ENCODE measurements at regions not wholly inside any gene's neighbourhood (a gene's known extent, or its start where the extent isn't known, plus 50 kb on each side); places are given as distances from the start of the nearest gene placed in this dataset.
"Not testable (repeated sequence)": the region's sequence is repeated elsewhere in the genome, so short reads cannot be mapped to it uniquely, and the experiment has no call there.

GRCh38 chr6:66278115-66278514, 571.1 kb upstream of the EYS start:
- H3K4me1 ChIP-seq (ENCODE audit: control insufficient read depth, insufficient read depth, low read length), result no peaks in the 10 kb centered on the region
- TF ChIP-seq, protein P1, sequence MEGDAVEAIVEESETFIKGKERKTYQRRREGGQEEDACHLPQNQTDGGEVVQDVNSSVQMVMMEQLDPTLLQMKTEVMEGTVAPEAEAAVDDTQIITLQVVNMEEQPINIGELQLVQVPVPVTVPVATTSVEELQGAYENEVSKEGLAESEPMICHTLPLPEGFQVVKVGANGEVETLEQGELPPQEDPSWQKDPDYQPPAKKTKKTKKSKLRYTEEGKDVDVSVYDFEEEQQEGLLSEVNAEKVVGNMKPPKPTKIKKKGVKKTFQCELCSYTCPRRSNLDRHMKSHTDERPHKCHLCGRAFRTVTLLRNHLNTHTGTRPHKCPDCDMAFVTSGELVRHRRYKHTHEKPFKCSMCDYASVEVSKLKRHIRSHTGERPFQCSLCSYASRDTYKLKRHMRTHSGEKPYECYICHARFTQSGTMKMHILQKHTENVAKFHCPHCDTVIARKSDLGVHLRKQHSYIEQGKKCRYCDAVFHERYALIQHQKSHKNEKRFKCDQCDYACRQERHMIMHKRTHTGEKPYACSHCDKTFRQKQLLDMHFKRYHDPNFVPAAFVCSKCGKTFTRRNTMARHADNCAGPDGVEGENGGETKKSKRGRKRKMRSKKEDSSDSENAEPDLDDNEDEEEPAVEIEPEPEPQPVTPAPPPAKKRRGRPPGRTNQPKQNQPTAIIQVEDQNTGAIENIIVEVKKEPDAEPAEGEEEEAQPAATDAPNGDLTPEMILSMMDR (IDR thresholded peaks at IDR 0.05), result no peak
- Mint-ChIP-seq H3K27me3 (ENCODE audit: low read depth in 2 of 2) (no peaks in the 10 kb centered on the region), H3K4me1 (no peaks in the 10 kb centered on the region), H3K36me3 (peaks cover 9% of the 10 kb centered on the region), H3K27ac (no peak overlapping the region), H3K4me3 (no peak overlapping the region), H3K9me3 (peaks cover 10 to 18% of the 10 kb centered on the region in 2 donors)
- no peak overlapping the region for H3K4me3 ChIP-seq (ENCODE audit: low read length)
- H3K9me3 ChIP-seq (ENCODE audit: control insufficient read depth, insufficient read depth, low read length), result peaks cover 5% of the 10 kb centered on the region
- ATAC-seq, result no peak
- H3K27me3 ChIP-seq (ENCODE audit: control insufficient read depth, insufficient read depth, low read length), result no peaks in the 10 kb centered on the region
- H3K36me3 ChIP-seq (ENCODE audit: control insufficient read depth, insufficient read depth, low read length), result no peaks in the 10 kb centered on the region
- intact Hi-C loops (cut with micrococcal nuclease), result no loop called here
- DNase-seq, result no peak
- no peak overlapping the region for H3K27ac ChIP-seq (ENCODE audit: low read length)

DNA sequence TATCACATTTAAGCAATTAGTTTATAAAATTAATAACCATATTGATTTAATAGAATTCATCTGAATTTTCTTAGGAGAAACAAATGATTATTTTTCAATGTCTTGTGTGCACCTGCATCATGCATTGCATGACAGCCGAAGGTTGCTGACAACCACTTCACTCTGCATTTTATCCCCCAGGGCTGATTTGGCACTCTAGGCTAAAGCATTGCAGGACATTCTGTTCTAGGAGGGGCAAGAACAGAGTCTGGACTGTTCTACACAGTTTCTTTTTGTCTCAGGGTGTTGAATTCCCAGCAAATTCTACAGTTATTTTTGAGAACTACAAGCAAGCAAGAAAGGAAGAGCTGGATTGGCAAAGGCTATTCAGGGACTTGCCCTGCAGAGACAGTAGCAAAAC, 570.4 kb upstream of the EYS start:
- TF ChIP-seq, protein P1 (IDR thresholded peaks at IDR 0.05), result no peak
- no peaks in the 10 kb centered on the region for H3K4me1 Mint-ChIP-seq

GRCh38 chr6:66265737-66266136, 558.7 kb upstream of the EYS start:
- TF ChIP-seq, protein P1 (IDR thresholded peaks at IDR 0.05), result no peak
- no peak overlapping the region for H3K27ac Mint-ChIP-seq
- Histone ChIP-seq H3K27ac (ENCODE audit: low read length) (no peak overlapping the region), H3K36me3 (ENCODE audit: control insufficient read depth, insufficient read depth, low read length) (no peaks in the 10 kb centered on the region), H3K27me3 (ENCODE audit: control insufficient read depth, insufficient read depth, low read length) (no peaks in the 10 kb centered on the region), H3K9me3 (ENCODE audit: control insufficient read depth, insufficient read depth, low read length) (peaks cover 7% of the 10 kb centered on the region), H3K4me3 (ENCODE audit: low read length) (no peak overlapping the region), H3K4me1 (ENCODE audit: control insufficient read depth, insufficient read depth, low read length) (no peaks in the 10 kb centered on the region)
- H3K9me3 Mint-ChIP-seq, result peaks cover 14 to 27% of the 10 kb centered on the region in 2 donors
- DNase-seq (no peak), ATAC-seq (no peak)
- WGBS (ENCODE audit: insufficient coverage), result 38% methylated on average over 1 of the region's 1 CpG
- H3K4me1 Mint-ChIP-seq, result no peaks in the 10 kb centered on the region
- H3K4me3 Mint-ChIP-seq, result no peak overlapping the region
- no peaks in the 10 kb centered on the region for H3K36me3 Mint-ChIP-seq
- H3K27me3 Mint-ChIP-seq (ENCODE audit: low read depth in 2 of 2), result no peaks in the 10 kb centered on the region
- intact Hi-C loops (cut with micrococcal nuclease), result no loop called here

More for the DNA sequence above, 570.4 kb upstream of the EYS start:
- Mint-ChIP-seq H3K27me3 (ENCODE audit: low read depth in 2 of 2) (no peaks in the 10 kb centered on the region), H3K36me3 (peaks cover 9% of the 10 kb centered on the region), H3K9me3 (peaks cover 12 to 21% of the 10 kb centered on the region in 2 donors), H3K27ac (no peak overlapping the region), H3K4me3 (no peak overlapping the region)
- intact Hi-C loops (cut with micrococcal nuclease), result no loop called here
- no peak for DNase-seq
- Histone ChIP-seq H3K27me3 (ENCODE audit: control insufficient read depth, insufficient read depth, low read length) (no peaks in the 10 kb centered on the region), H3K36me3 (ENCODE audit: control insufficient read depth, insufficient read depth, low read length) (no peaks in the 10 kb centered on the region), H3K27ac (ENCODE audit: low read length) (no peak overlapping the region), H3K9me3 (ENCODE audit: control insufficient read depth, insufficient read depth, low read length) (peaks cover 5% of the 10 kb centered on the region), H3K4me3 (ENCODE audit: low read length) (no peak overlapping the region), H3K4me1 (ENCODE audit: control insufficient read depth, insufficient read depth, low read length) (no peaks in the 10 kb centered on the region)
- no peak for ATAC-seq
- 70% methylated on average over 1 of the region's 1 CpG for WGBS (ENCODE audit: insufficient coverage)

DNA sequence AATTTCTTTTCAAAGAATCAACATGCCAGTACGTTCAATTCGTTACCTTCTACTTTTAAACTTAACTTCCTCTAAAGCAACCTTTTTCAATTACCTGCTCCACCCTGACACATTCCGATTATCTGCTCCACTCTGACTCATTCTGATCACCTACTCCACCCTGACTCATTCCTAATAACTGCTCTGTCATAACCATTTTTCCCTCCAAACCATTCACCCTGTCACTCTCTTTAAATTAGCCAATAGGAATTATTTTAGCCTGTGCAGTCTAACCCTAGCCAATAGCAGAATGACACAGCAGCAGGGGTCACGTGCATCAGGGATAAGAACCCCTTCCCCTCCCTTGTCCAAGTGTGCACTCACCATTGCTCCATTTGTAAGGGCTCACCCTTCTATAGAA, 557.4 kb upstream of the EYS start:
- H3K27ac ChIP-seq (ENCODE audit: low read length), result no peak overlapping the region
- TF ChIP-seq, protein P1 (IDR thresholded peaks at IDR 0.05), result no peak
- no peak for ATAC-seq
- H3K27me3 Mint-ChIP-seq (ENCODE audit: low read depth in 2 of 2), result no peaks in the 10 kb centered on the region
- H3K4me3 Mint-ChIP-seq, result no peak overlapping the region
- no peaks in the 10 kb centered on the region for H3K36me3 Mint-ChIP-seq
- intact Hi-C loops (cut with micrococcal nuclease), result no loop called here
- H3K27ac Mint-ChIP-seq, result no peak overlapping the region
- H3K9me3 Mint-ChIP-seq, result peaks cover 16 to 30% of the 10 kb centered on the region in 2 donors
- H3K4me1 ChIP-seq (ENCODE audit: control insufficient read depth, insufficient read depth, low read length), result no peaks in the 10 kb centered on the region
- 75% methylated on average over 4 of the region's 4 CpGs for WGBS (ENCODE audit: insufficient coverage)
- no peaks in the 10 kb centered on the region for H3K4me1 Mint-ChIP-seq
- H3K36me3 ChIP-seq (ENCODE audit: control insufficient read depth, insufficient read depth, low read length), result no peaks in the 10 kb centered on the region
- peaks cover 12% of the 10 kb centered on the region for H3K9me3 ChIP-seq (ENCODE audit: control insufficient read depth, insufficient read depth, low read length)
- no peaks in the 10 kb centered on the region for H3K27me3 ChIP-seq (ENCODE audit: control insufficient read depth, insufficient read depth, low read length)
- H3K4me3 ChIP-seq (ENCODE audit: low read length), result no peak overlapping the region
- DNase-seq, result no peak

- H3K4me1 ChIP-seq (ENCODE audit: control insufficient read depth, insufficient read depth, low read length); ATAC-seq; H3K27ac Mint-ChIP-seq; intact Hi-C loops (cut with micrococcal nuclease); H3K27me3 Mint-ChIP-seq (ENCODE audit: low read depth in 2 of 2); H3K4me1 Mint-ChIP-seq; H3K27ac ChIP-seq (ENCODE audit: low read length); H3K27me3 ChIP-seq (ENCODE audit: control insufficient read depth, insufficient read depth, low read length); H3K4me3 Mint-ChIP-seq; DNase-seq; H3K36me3 Mint-ChIP-seq; H3K36me3 ChIP-seq (ENCODE audit: control insufficient read depth, insufficient read depth, low read length); H3K4me3 ChIP-seq (ENCODE audit: low read length): not testable (repeated sequence)
- WGBS (ENCODE audit: insufficient coverage), result 90% methylated on average over 5 of the region's 6 CpGs
- peaks cover 14 to 29% of the 10 kb centered on the region in 2 donors for H3K9me3 Mint-ChIP-seq
- H3K9me3 ChIP-seq (ENCODE audit: control insufficient read depth, insufficient read depth, low read length), result peaks cover 19% of the 10 kb centered on the region
Observed at GRCh38 chr6:66258731-66259487, 551.9 kb upstream of the EYS start.
